HG03175 (cell line): ENCODE measurements at regions not wholly inside any gene's neighbourhood (a gene's known extent, or its start where the extent isn't known, plus 50 kb on each side); places are given as distances from the start of the nearest gene placed in this dataset.
A peak's percentile ranks its signal among the peaks of the same experiment; 100 is the strongest.

Source experiments
- ATAC-seq: cut with Tn5 transposase; IDR thresholded peaks from one replicate; pipeline ENCODE4 v1.9.1; 2021; ENCODE audit warnings: mild to moderate bottlenecking, moderate library complexity; ENCODE audit not compliant: unreplicated experiment

DNA sequence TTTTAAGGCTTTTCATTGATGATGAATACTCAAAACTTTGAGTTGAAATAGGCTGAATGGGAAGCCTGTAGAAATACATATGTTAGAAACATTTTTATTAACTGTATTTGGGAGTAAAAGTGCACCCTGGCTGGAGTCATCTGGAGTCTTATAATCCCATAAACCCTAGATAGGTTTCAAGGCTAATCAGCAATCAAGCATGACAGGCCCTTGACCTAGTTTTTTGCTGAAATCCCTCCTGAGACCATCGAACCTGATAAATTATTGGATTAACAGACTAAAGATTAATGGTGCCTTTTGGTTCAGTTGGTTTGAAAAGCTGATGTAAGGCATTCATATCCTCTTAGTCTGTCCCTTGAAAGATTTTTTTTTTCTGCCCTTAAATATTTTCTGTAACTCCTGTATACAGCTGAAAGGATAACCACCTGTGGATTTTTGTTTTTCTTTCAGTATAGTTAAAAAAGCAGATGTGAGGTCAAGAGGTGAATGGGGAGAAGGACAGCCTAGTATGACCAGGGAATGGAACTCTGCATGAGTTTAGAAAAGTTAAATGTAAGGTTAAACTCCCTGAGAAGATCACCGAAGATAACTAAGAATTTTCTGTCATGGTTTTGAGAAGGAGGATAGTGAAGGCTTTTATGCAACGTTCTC lies 69.4 kb upstream of the STXBP5L start:
- no peak for ATAC-seq

DNA sequence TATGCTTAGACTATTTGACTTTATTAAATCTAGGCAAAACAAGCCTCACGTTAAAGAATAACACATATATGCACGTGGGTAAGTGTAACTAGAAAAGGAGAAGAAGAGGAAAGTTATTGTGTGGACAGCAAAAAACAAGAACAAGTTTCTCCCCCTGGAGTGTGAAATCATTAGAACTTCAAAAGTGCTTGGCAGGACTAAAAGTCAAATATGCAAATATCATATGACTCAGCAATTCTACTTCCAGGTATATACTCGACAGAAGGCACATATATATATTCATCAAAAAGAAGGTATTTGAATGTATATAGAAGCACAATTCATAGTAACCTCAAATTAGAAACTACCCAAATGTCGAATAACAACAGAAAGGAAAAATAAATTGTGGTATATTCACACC lies 68.9 kb upstream of the STXBP5L start:
- no peak for ATAC-seq

DNA sequence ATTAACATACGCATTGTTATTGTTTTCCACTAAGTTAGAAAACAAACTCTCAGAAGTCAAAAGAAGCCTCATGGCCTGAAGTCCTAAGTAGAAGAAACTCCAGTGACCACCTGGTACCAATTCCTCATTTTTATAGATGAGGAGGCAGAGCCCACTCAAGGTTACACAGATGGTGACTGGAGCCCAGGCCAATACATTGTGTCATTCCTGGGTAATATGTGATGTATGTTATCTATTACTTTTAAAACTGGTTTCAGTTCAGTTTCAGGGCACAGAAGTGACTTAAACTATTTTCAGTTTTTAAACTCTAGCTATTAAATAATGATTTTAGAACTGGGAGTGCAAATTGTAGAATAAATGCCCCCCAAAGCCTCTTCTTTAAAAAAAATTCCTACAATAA lies 66.7 kb upstream of the STXBP5L start:
- peak; percentile 74 for ATAC-seq

DNA sequence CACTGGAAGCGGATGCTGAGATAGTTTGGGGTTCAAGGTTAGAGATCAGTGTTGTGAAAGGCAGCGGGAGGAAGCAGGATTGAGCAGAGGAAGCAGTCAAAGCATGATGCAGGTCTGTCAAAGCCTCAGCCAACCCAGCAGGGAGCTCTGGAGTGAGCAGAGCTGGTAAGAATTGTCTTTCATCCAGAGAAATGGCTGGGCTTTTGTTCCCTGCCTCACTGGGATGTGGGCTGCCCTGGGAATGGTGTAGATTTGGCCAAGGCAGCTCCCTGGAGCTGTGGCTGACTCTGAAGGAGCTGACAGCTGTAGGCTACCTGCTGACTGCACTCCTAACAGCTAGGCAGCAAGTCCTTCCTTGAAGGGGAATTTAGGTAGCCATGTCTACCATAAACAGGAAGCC lies 61.9 kb upstream of the STXBP5L start:
- ATAC-seq, result no peak

DNA sequence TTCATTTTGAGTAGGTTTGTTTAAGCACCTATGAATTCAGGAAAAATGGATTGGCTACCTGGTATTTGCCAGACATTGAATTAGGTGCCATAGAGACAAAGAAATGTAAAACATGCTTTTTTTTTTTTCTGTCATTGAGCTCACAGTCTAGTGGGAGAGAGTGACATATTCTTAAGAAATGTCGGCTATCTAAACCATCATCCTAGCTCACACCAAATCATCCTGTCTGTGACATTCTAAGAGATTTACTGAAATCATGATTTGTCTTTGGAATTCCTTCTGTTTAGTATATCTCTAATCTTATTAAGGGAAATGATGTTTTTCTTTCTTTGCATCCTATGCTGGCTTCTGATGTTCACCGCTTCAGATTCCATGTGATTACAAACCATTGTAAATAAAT lies 59.5 kb upstream of the STXBP5L start:
- ATAC-seq, result no peak

DNA sequence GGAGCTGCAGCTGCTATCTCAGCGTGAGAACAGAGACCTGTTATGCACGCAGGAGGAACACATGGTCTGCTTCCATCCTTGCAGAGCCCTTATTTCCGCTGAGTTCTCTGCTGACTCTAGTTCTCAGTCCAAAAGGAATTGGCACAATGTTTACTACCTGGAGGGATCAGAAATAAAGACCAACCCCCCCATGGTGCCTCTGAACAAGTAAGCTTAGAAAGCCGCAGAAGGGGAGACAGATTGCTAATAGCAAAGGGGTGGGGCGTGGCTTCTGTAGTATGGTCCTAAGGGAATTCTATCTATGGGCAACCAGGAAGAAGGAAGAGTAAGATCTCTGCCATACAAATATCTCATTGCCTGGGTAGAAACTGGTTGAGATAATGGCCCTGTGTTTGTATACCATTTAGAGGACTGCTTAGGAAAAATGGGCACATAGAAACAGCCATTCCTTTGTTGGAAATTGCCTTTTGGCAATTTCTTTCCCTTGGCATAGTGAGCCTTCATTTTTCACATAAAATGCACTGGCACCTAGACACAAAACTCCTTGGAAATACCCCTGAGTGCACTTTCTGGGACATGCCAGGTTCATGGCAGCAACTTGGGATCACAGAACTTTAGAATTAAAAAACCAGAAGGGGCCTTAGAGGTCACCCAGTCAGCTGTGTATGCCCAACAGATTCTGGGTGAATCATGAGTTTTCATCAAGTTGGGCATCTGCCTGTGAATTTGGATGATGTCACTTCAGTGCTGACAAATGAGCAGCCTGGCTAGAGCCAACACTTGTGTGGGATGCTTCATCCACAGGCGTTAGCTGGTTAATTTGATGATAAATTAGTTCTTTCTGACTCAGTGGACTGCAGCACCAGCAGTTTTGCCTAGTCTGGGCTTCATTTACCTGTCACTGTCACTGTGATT lies 57.4 kb upstream of the STXBP5L start:
- ATAC-seq, result no peak

DNA sequence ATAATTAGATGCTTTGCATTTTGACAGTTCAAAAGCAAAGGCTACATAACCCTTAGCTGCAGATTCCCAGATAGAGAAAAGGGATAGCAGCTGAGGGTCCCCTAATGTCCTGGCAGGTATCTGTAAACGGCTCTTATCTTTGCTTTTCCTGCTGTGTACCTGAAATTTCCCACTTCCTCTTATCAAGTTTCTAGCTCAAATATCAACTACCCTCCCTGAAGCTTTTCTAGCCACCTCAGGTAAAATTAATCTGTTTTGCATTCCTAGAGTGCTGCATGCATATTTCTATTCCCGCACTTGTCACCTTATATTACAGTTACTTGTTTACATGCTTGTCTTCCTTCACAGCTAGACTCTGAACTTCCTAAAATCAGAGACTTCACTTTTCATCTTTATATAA lies 55.6 kb upstream of the STXBP5L start:
- ATAC-seq, result no peak

DNA sequence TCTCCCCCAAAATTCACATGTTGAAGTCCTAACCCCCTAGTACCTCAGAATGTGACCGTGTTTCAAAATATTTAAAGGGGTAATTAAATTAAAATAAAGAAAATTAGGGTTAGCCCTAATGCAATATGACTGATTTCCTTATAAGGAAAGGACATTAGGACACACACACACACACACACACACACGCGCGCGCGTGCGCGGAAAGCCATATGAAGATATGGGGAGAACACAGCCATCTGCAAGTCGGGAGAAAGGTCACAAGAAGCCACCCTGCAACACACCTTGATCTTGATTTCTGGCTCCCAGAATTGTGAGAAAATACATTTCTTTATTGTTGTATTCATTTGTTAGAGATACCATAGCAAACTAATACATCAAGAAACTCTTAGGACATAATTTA lies 54.6 kb upstream of the STXBP5L start:
- no peak for ATAC-seq

DNA sequence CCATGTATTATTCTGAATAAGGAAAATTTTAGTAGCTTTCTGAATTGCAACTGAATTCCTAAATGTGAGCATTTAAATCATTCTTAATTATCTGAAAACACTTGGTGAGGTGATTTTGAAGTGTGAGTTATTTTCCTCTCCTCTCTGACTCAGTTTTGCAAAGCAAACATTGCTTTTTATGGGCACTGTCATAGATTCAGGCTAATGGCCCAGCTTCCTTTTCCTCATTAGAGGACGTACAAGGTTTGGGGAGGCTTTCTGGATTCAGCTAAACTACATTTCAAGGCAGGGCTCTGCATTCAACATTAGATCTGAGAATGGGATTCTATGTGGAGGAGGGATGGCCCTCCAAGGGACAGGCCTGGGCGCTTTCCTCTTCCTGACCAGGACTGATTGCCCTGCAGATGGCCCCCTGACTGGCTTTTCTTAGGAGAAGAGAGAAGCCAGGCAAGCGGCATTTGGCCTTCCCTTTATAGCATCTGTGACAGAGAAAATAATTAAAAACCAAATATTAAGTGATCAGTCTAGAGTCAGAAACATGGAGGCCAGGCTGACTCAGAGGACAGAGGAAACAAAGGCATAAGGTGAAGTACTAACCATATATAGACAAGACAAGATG lies 53.0 kb upstream of the STXBP5L start:
- no peak for ATAC-seq

DNA sequence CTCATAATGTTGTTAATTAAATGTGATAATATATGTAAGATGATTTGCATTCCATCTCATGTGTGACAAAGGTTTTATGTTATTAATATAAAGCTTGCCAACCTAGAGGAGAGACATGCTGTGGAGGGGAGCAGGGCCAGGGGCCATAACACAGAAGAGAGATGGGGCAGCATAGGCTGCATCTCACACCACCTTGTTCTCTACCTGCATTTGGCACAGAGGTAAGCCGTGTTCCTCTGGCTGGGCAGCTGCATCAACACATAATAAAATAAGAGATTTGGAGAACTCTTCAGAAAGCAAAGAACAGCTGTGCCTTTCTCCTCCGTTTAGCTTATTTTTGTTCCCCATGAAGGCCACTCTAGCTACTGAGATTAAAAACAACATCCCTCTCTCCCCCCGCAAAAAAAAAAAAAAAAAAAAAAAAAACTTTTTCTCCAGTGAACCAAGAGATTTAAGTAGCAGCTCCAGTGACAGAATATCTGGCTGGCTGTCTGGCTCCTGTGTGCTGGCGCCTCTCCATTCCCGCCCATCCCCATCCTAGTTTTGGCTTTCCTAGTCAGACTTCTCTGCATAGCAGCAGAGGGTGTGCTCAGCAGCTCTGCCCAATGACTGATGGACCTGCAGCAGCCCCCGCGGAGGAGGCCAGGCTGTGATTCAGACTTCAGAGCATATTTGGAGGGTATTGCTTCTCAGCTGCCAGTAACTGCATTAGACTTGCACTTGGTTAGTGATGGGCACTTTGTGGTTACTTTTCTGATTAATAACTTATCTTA lies 52.2 kb upstream of the STXBP5L start:
- ATAC-seq, result no peak
